ENCODE measurements at regions not wholly inside any gene's neighbourhood (a gene's known extent, or its start where the extent isn't known, plus 50 kb on each side); places are given as distances from the start of the nearest gene placed in this dataset.

- no peaks in the 10 kb centered on the region for H3K36me3 ChIP-seq (ENCODE audit: control insufficient read depth in 1 of 2, insufficient read depth in 2 of 2, low read depth in 1 of 2, low read length in 2 of 2)
- no peak overlapping the region for H3K27ac ChIP-seq (ENCODE audit: low read length, poor library complexity, severe bottlenecking)
- no peak overlapping the region for H2AK5ac ChIP-seq (ENCODE audit: low read length, severe bottlenecking)
- no peak overlapping the region for H3K23ac ChIP-seq (ENCODE audit: low read length in 2 of 2)
- no peak overlapping the region for H3K4me3 ChIP-seq (ENCODE audit: insufficient read depth in 1 of 2, low read depth in 1 of 2, low read length in 2 of 2)
- no peak overlapping the region for H2BK12ac ChIP-seq (ENCODE audit: low read length in 2 of 2)
- no peaks in the 10 kb centered on the region for H3K27me3 ChIP-seq (ENCODE audit: control insufficient read depth in 1 of 2, insufficient read depth in 1 of 2, low read length in 2 of 2)
- H3K14ac ChIP-seq (ENCODE audit: low read length in 2 of 2), result no peak overlapping the region
- H3K4me1 ChIP-seq (ENCODE audit: control insufficient read depth, insufficient read depth, low read depth, low read length), result peaks cover 1% of the 10 kb centered on the region
- H3K4me2 ChIP-seq (ENCODE audit: low read length, poor library complexity, severe bottlenecking), result no peak overlapping the region
- no CpG with 5 or more reads among the region's 3 CpGs for WGBS
- no peak overlapping the region for H4K91ac ChIP-seq (ENCODE audit: low read length)
- no peak overlapping the region for H2BK5ac ChIP-seq (ENCODE audit: low read depth, low read length, poor library complexity, severe bottlenecking)
- no peak overlapping the region for H3K18ac ChIP-seq (ENCODE audit: low read depth in 1 of 2, low read length in 2 of 2)
- H3K9me3 ChIP-seq (ENCODE audit: control insufficient read depth, low read length), result peaks cover 9% of the 10 kb centered on the region
- no peaks in the 10 kb centered on the region for H3K79me1 ChIP-seq (replicated peaks; ENCODE audit: low read length, poor library complexity, severe bottlenecking)
- H3K9ac ChIP-seq (ENCODE audit: low read length), result no peak overlapping the region
- H3K4ac ChIP-seq (ENCODE audit: low read depth in 1 of 2, low read length in 2 of 2), result no peak overlapping the region
- DNase-seq, result peak; percentile 16
- H2AFZ ChIP-seq (ENCODE audit: low read depth, low read length), result no peak overlapping the region
- H2BK120ac ChIP-seq (ENCODE audit: low read depth, low read length), result no peak overlapping the region
- no peak overlapping the region for H4K8ac ChIP-seq (ENCODE audit: low read length)
- no peak overlapping the region for H2BK15ac ChIP-seq (ENCODE audit: low read depth, poor library complexity, severe bottlenecking)
These were observed 58.7 kb upstream of the SLC5A12 start for GRCh38 chr11:26780376-26781085.

GRCh38 chr11:26782220-26782965, 60.5 kb upstream of the SLC5A12 start:
- H2BK15ac ChIP-seq (ENCODE audit: low read depth, poor library complexity, severe bottlenecking), result no peak overlapping the region
- no peak overlapping the region for H2BK12ac ChIP-seq (ENCODE audit: low read length in 2 of 2)
- DNase-seq, result no peak
- no peak overlapping the region for H3K14ac ChIP-seq (ENCODE audit: low read length in 2 of 2)
- H3K4me2 ChIP-seq (ENCODE audit: low read length, poor library complexity, severe bottlenecking), result no peak overlapping the region
- no peak overlapping the region for H3K23ac ChIP-seq (ENCODE audit: low read length in 2 of 2)
- H3K4me3 ChIP-seq (ENCODE audit: insufficient read depth in 1 of 2, low read depth in 1 of 2, low read length in 2 of 2), result no peak overlapping the region
- H2BK120ac ChIP-seq (ENCODE audit: low read depth, low read length), result no peak overlapping the region
- H3K18ac ChIP-seq (ENCODE audit: low read depth in 1 of 2, low read length in 2 of 2), result no peak overlapping the region
- no peak overlapping the region for H3K27ac ChIP-seq (ENCODE audit: low read length, poor library complexity, severe bottlenecking)
- no peak overlapping the region for H2BK5ac ChIP-seq (ENCODE audit: low read depth, low read length, poor library complexity, severe bottlenecking)
- H3K9ac ChIP-seq (ENCODE audit: low read length), result no peak overlapping the region
- no peak overlapping the region for H3K4ac ChIP-seq (ENCODE audit: low read depth in 1 of 2, low read length in 2 of 2)
- H3K36me3 ChIP-seq (ENCODE audit: control insufficient read depth in 1 of 2, insufficient read depth in 2 of 2, low read depth in 1 of 2, low read length in 2 of 2), result no peaks in the 10 kb centered on the region
- 48% methylated on average over 1 of the region's 4 CpGs for WGBS
- H3K4me1 ChIP-seq (ENCODE audit: control insufficient read depth, insufficient read depth, low read depth, low read length), result peaks cover 1% of the 10 kb centered on the region
- no peaks in the 10 kb centered on the region for H3K27me3 ChIP-seq (ENCODE audit: control insufficient read depth in 1 of 2, insufficient read depth in 1 of 2, low read length in 2 of 2)
- peaks cover 9% of the 10 kb centered on the region for H3K9me3 ChIP-seq (ENCODE audit: control insufficient read depth, low read length)
- no peak overlapping the region for H2AFZ ChIP-seq (ENCODE audit: low read depth, low read length)
- H4K91ac ChIP-seq (ENCODE audit: low read length), result no peak overlapping the region
- no peak overlapping the region for H4K8ac ChIP-seq (ENCODE audit: low read length)
- H2AK5ac ChIP-seq (ENCODE audit: low read length, severe bottlenecking), result no peak overlapping the region
- H3K79me1 ChIP-seq (replicated peaks; ENCODE audit: low read length, poor library complexity, severe bottlenecking), result no peaks in the 10 kb centered on the region

- Histone ChIP-seq H3K18ac (ENCODE audit: low read depth in 1 of 2, low read length in 2 of 2) (no peak overlapping the region), H2BK5ac (ENCODE audit: low read depth, low read length, poor library complexity, severe bottlenecking) (no peak overlapping the region), H2BK12ac (ENCODE audit: low read length in 2 of 2) (no peak overlapping the region), H3K36me3 (ENCODE audit: control insufficient read depth in 1 of 2, insufficient read depth in 2 of 2, low read depth in 1 of 2, low read length in 2 of 2) (no peaks in the 10 kb centered on the region), H3K4ac (ENCODE audit: low read depth in 1 of 2, low read length in 2 of 2) (no peak overlapping the region), H3K27me3 (ENCODE audit: control insufficient read depth in 1 of 2, insufficient read depth in 1 of 2, low read length in 2 of 2) (no peaks in the 10 kb centered on the region), H2BK120ac (ENCODE audit: low read depth, low read length) (no peak overlapping the region), H3K4me3 (ENCODE audit: insufficient read depth in 1 of 2, low read depth in 1 of 2, low read length in 2 of 2) (no peak overlapping the region), H3K79me1 (replicated peaks; ENCODE audit: low read length, poor library complexity, severe bottlenecking) (no peaks in the 10 kb centered on the region), H3K14ac (ENCODE audit: low read length in 2 of 2) (no peak overlapping the region), H4K91ac (ENCODE audit: low read length) (no peak overlapping the region), H3K9me3 (ENCODE audit: control insufficient read depth, low read length) (peaks cover 9% of the 10 kb centered on the region), H2BK15ac (ENCODE audit: low read depth, poor library complexity, severe bottlenecking) (no peak overlapping the region), H4K8ac (ENCODE audit: low read length) (no peak overlapping the region), H3K4me2 (ENCODE audit: low read length, poor library complexity, severe bottlenecking) (no peak overlapping the region), H3K9ac (ENCODE audit: low read length) (no peak overlapping the region), H3K23ac (ENCODE audit: low read length in 2 of 2) (no peak overlapping the region), H2AFZ (ENCODE audit: low read depth, low read length) (no peak overlapping the region), H3K27ac (ENCODE audit: low read length, poor library complexity, severe bottlenecking) (no peak overlapping the region), H3K4me1 (ENCODE audit: control insufficient read depth, insufficient read depth, low read depth, low read length) (peaks cover 1% of the 10 kb centered on the region), H2AK5ac (ENCODE audit: low read length, severe bottlenecking) (no peak overlapping the region)
- 92% methylated on average over 3 of the region's 3 CpGs for WGBS
- DNase-seq, result no peak
These were observed 62.1 kb upstream of the SLC5A12 start for GRCh38 chr11:26783997-26784396.

- no peak overlapping the region for H3K4ac ChIP-seq (ENCODE audit: low read depth in 1 of 2, low read length in 2 of 2)
- H3K14ac ChIP-seq (ENCODE audit: low read length in 2 of 2), result no peak overlapping the region
- no peaks in the 10 kb centered on the region for H3K4me1 ChIP-seq (ENCODE audit: control insufficient read depth, insufficient read depth, low read depth, low read length)
- no peak for DNase-seq
- no peak overlapping the region for H3K4me3 ChIP-seq (ENCODE audit: insufficient read depth in 1 of 2, low read depth in 1 of 2, low read length in 2 of 2)
- no peak overlapping the region for H2BK120ac ChIP-seq (ENCODE audit: low read depth, low read length)
- H3K9me3 ChIP-seq (ENCODE audit: control insufficient read depth, low read length), result no peaks in the 10 kb centered on the region
- no peak overlapping the region for H3K27ac ChIP-seq (ENCODE audit: low read length, poor library complexity, severe bottlenecking)
- no peak overlapping the region for H3K18ac ChIP-seq (ENCODE audit: low read depth in 1 of 2, low read length in 2 of 2)
- H3K4me2 ChIP-seq (ENCODE audit: low read length, poor library complexity, severe bottlenecking), result no peak overlapping the region
- no peak overlapping the region for H2BK5ac ChIP-seq (ENCODE audit: low read depth, low read length, poor library complexity, severe bottlenecking)
- no peak overlapping the region for H2AK5ac ChIP-seq (ENCODE audit: low read length, severe bottlenecking)
- H3K79me1 ChIP-seq (replicated peaks; ENCODE audit: low read length, poor library complexity, severe bottlenecking), result no peaks in the 10 kb centered on the region
- no peak overlapping the region for H2AFZ ChIP-seq (ENCODE audit: low read depth, low read length)
- no peak overlapping the region for H4K91ac ChIP-seq (ENCODE audit: low read length)
- H3K23ac ChIP-seq (ENCODE audit: low read length in 2 of 2), result no peak overlapping the region
- no peaks in the 10 kb centered on the region for H3K27me3 ChIP-seq (ENCODE audit: control insufficient read depth in 1 of 2, insufficient read depth in 1 of 2, low read length in 2 of 2)
- no peak overlapping the region for H4K8ac ChIP-seq (ENCODE audit: low read length)
- no peak overlapping the region for H2BK15ac ChIP-seq (ENCODE audit: low read depth, poor library complexity, severe bottlenecking)
- WGBS, result 81% methylated on average over 3 of the region's 3 CpGs
- no peak overlapping the region for H2BK12ac ChIP-seq (ENCODE audit: low read length in 2 of 2)
- no peak overlapping the region for H3K9ac ChIP-seq (ENCODE audit: low read length)
- no peaks in the 10 kb centered on the region for H3K36me3 ChIP-seq (ENCODE audit: control insufficient read depth in 1 of 2, insufficient read depth in 2 of 2, low read depth in 1 of 2, low read length in 2 of 2)
These were observed 68.9 kb upstream of the SLC5A12 start for GRCh38 chr11:26790738-26791137.

Data from mesenchymal stem cell (in vitro differentiated cells and primary cell).